ENCODE measurements at regions not wholly inside any gene's neighbourhood (a gene's known extent, or its start where the extent isn't known, plus 50 kb on each side); places are given as distances from the start of the nearest gene placed in this dataset.
"Not testable (repeated sequence)": the region's sequence is repeated elsewhere in the genome, so short reads cannot be mapped to it uniquely, and the experiment has no call there.

- no peak for DNase-seq
Observed at GRCh38 chr10:55897490-55897921, 463.6 kb downstream of the ZWINT start.

- DNase-seq, result no peak
Observed at GRCh38 chr10:55892276-55892675, 468.8 kb downstream of the ZWINT start.

GRCh38 chr10:55881588-55881987, 479.5 kb downstream of the ZWINT start:
- no peak for DNase-seq

GRCh38 chr10:55873485-55873884, 487.6 kb downstream of the ZWINT start:
- no peak for DNase-seq

DNA sequence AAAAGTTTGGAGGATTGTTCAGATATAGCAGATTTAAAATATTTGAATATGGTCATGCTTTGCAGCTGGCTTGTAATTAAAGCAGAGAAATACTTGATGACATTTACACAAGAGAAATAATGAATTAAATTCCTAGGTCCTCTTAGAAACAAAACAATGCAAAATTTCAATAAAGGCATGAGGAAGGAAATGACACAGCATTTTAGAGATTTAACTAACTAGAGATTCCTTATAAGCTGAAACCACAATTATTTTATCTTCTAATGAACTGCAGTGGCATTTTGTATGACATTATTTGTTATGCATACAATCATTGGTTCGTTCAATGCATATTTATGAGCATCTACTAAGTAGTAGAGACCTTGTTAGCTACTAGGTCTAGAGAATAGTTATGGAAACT, 490.9 kb downstream of the ZWINT start:
- DNase-seq, result no peak

DNA sequence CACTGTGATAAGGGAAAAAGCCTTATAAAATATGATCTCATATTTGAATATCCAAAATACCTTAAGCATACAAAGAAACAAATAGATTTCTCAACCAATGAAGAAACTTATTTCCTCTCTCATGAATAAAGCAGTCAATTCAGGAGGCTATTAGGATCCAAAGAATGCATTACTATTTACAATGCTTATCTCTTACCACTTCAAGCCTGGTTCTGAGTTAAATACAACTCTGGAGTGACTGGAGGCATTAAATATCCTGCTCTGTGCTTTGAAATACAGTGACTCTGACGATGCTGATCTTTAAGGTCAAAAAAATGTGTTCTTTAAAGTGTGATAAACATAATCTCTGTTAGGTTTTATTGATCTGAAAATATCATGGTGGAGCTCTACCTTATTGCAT, 493.2 kb downstream of the ZWINT start:
- DNase-seq, result no peak

DNA sequence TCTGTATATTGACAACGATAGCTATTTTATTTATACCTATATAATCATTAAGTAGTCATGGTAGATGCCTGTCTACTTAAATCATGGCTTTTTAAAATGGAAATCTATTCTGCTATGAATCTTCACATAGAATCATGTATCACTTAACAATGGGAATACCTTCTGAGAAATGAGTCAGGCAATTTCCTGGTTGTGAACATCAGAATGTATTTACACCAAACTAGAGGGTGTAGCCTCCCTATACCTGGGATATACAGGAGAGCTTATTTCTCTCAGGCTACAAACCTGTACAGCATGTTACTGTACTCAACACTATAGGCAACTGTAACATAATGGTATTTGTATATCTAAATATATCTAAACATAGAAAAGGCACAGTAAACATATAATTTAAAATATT, 502.3 kb downstream of the ZWINT start:
- no peak for DNase-seq

- DNase-seq, result no peak
Observed at GRCh38 chr10:55852900-55853299, 508.2 kb downstream of the ZWINT start.

DNA sequence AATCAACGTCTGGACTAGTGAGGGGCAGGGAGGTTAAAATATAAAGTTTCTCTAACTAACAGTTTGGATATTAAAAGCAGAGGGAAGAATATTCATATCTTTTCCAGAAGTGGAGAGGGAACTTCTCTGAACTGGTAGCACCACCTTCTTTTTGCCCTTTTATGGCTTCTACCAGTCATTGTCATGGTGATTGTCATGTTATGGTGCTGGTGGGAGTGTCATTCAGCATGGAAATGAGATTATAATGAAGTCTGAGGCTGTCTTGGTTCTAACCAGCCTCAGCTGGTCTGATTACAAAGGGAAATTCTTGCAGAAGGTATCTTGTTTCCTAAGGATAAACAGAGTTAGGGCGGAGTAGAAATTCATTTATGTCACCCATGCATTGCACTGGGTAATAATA, 523.8 kb downstream of the ZWINT start:
- no peak for DNase-seq

- no peak for DNase-seq
Observed at GRCh38 chr10:55822096-55822495, 539.0 kb downstream of the ZWINT start.

DNA sequence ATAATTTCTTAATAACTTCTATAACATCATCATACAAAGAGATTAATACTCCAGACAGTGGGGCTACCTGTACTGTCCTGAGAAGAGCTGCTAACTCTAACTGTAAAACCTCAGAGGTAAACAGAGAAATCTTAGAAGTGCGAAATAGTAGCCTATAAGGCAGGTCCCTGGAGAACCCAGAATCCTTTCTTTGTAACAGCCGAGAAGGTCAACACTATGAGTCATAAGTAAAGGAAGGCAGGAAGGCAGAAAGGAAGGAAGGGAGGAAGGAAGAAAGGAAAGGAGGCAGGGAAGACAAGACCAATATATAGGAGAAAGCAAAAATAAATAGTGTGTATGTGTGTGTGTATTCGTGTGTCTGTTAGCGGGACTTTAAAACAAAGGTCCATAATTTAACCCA, 540.6 kb downstream of the ZWINT start:
- DNase-seq, result no peak

- DNase-seq, result no peak
Observed at GRCh38 chr10:55820071-55820470, 541.0 kb downstream of the ZWINT start.

- DNase-seq, result no peak
Observed at GRCh38 chr10:55813451-55814170, 547.4 kb downstream of the ZWINT start.

- no peak for DNase-seq
Observed at GRCh38 chr10:55803055-55803454, 558.0 kb downstream of the ZWINT start.

DNA sequence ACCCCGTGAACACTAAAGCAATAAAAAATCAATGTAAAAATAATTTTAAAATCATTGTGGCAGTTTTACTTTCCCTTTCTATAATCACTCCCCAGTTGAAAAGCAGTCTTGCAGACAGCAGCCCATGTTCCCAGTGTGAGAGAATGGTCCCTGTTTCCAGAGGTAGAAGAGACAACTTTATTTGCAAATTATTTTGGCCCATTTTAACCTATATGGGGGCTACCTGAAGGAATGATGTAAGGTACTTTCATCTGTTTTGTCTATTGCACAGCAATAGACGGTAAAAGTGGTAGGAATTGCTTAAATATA, 559.8 kb downstream of the ZWINT start:
- DNase-seq, result no peak

GRCh38 chr10:55800602-55801352, 560.3 kb downstream of the ZWINT start:
- DNase-seq, result no peak

GRCh38 chr10:55793024-55793423, 568.0 kb downstream of the ZWINT start:
- DNase-seq, result no peak

DNA sequence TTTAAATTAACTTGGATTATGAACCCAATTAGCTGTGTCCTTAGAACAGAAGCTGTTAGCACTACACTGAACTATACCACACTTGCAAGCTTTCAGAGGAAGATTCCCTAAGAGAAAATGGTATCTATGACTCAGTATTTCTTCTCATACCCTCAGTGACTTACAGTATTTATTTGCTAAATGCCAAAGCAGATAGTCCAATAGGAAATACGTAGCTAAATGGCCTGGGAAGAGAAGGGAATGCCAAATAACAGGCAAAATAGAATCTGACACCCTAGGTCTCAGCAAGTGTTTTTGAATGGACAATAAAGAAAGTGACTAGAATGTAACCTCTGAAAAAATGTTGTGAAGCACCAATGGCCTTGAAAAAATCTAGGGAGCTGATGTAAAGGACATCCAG, 570.8 kb downstream of the ZWINT start:
- DNase-seq, result not testable (repeated sequence)

DNA sequence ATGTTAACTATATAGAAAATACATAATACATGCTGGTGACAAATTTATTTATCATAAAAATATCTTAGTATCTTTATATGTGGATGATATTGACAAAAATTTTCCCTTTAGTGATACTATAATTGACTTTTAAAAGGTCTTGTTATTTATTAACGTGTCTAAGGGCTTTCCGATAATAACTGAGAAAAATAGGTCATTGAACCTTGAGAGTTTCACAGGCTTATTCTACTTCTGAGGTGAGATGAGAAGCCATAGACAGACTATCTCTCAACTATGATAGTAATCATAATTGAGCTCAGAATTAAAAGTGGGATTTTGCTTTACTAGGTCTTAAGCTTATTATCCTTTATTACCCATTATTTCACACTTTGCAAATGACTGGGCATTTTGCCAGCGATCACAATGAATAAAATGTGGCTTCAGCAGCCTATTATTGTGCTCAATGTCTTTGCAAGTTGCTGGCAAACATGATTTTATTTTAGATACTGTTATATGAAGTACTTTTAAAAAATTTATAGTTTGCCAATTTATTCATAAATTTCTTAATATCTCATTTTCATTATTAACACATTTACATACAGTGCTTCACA, 574.5 kb downstream of the ZWINT start:
- peak in 1 of 2 experiments; percentile 7 for DNase-seq

DNA sequence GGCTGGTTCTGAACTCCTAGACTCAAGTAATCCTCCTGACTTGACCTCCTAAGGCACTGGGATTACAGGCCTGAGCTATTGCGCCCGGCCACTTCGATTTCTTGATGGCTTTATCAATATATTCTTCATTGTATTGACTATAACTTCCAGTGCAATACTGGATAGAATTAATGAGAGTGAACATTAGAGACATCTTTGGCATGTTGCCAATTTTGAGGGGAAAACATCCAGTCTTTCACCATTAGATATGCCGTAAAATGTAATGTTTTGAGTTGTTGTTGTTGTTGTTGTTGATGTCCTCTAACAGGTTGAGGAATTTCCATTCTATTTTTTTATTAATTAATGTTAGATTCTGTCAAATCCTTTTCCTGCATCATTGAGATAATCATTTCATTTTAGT, 578.9 kb downstream of the ZWINT start:
- no peak for DNase-seq

GRCh38 chr10:55766212-55766611, 594.8 kb downstream of the ZWINT start:
- DNase-seq, result no peak

- no peak for DNase-seq
Observed at GRCh38 chr10:55750458-55750857, 610.6 kb downstream of the ZWINT start.

DNA sequence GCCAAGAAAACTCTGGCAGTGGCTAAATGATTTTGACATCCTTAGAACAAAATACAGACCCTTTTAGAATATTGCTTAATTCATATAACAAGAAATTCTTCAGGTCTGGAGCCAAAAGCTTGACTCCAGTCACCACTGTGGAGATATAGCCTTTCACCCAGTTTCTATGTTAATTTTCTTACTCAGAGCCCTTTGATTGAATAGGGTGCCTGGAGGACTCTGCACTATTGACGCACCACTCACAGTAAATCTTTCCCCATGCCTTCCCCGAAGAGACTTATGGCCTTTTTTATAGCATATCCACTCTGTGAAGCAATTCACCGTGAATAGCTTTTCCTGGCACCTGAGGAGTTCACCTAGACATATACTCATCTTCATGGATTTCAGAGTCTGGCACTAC, 613.8 kb downstream of the ZWINT start:
- no peak for DNase-seq

DNA sequence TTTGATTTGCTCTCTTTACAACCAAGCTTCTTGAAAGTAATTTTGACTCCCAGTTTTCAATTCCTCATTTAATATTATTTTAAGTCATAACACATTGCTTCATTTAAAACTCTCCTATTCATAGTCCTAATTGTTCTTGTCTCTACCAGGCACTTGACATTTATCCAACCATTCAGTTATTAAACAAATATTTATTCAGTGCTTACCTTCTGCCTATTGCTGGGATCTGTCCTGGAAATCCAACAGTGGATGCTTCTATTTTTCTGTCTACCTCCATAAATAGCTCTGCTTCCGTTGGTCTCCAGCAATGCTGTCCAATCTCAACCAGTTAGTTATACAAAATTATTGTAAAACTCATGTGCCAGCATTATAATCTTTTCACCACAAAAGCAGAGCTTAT, 615.1 kb downstream of the ZWINT start:
- peak in 1 of 2 experiments; percentile 12 for DNase-seq

Data from NCI-H2081 (cell line).